ENCODE measurements at regions not wholly inside any gene's neighbourhood (a gene's known extent, or its start where the extent isn't known, plus 50 kb on each side); places are given as distances from the start of the nearest gene placed in this dataset.
"Not testable (repeated sequence)": the region's sequence is repeated elsewhere in the genome, so short reads cannot be mapped to it uniquely, and the experiment has no call there.

DNA sequence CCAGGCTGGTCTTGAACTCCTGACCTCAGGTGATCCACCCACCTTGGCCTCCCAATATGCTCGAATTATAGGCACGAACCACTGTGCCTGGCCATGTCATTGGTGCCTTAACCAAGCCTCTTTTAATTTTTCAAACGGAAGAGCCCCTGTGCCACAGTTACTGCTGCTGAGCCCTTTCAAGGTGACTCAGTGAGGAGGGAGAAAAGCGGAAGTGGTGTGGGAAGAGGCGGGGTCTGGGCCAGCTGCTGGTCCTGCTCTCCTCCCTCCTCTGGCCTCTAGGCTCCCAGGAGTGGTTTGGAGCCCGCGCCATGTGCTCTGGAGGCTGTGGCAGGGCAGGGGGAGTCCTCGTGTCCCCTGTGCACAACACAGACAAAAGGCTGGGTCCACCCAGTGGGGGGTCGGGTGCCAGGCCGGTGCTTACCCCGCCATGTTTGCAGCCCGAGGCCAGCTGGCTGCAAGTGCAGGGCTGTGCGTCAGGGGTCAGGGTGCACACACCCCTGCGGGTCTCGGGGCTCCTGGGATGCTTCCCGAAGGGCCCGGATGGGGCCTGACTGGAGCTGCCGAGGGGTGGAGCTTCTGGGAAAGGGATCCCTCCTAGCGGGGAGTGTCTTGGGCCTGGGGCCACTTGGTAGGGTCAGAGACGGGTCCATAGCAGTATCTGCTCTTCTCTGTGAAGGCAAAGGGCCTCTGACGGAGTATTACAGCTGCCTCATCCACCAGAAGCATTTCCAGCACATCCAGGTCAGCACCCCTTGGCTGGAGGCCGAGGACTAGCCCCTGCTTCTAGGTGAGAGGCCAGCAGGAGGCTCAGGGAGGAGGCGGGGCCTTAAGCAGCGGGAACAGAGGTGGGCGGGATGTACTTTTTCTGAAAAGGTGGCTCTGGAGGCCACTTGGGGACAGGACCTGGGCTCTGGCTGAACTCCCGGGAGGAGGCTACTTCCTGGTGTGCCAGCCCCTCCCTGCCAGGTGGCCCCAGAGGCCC, 100.4 kb upstream of the CCZ1B start:
- not testable (repeated sequence) for H3K4me3 ChIP-seq (ENCODE audit: low read length); H3K4me1 ChIP-seq (ENCODE audit: insufficient read depth, low read length); H3K27me3 ChIP-seq (ENCODE audit: insufficient read depth, low read length); H3K36me3 ChIP-seq (ENCODE audit: insufficient read depth, low read length); H3K27ac ChIP-seq (ENCODE audit: low read depth, low read length); H3K9ac ChIP-seq (ENCODE audit: low read depth, low read length); H3K9me3 ChIP-seq (ENCODE audit: insufficient read depth, low read depth, low read length)
- 88% methylated on average over 23 of the region's 26 CpGs for WGBS

DNA sequence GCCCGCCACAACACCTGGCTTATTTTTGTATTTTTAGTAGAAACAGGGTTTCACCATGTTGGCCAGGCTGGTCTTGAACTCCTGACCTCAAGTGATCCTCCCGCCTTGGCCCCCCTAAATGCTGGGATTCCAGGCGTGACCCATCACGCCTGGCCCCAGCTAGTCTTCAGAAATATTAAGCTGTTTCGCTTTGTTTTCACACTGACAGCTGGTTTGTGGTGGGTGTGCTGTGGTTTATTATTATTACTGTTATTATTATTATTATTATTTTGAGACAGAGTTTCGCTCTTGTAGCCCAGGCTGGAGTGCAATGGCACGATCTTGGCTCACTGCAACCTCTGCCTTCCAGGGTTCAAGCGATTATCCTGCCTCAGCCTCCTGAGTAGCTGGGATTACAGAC, 101.6 kb upstream of the CCZ1B start:
- H3K4me1 ChIP-seq (ENCODE audit: insufficient read depth, low read length); H3K36me3 ChIP-seq (ENCODE audit: insufficient read depth, low read length); H3K27me3 ChIP-seq (ENCODE audit: insufficient read depth, low read length); H3K9me3 ChIP-seq (ENCODE audit: insufficient read depth, low read depth, low read length); H3K4me3 ChIP-seq (ENCODE audit: low read length); H3K9ac ChIP-seq (ENCODE audit: low read depth, low read length); H3K27ac ChIP-seq (ENCODE audit: low read depth, low read length): not testable (repeated sequence)
- 97% methylated on average over 6 of the region's 8 CpGs for WGBS

GRCh38 chr7:6929588-6929987, 103.5 kb upstream of the CCZ1B start:
- not testable (repeated sequence) for H3K4me3 ChIP-seq (ENCODE audit: low read length); H3K4me1 ChIP-seq (ENCODE audit: insufficient read depth, low read length); H3K27ac ChIP-seq (ENCODE audit: low read depth, low read length); H3K36me3 ChIP-seq (ENCODE audit: insufficient read depth, low read length); H3K27me3 ChIP-seq (ENCODE audit: insufficient read depth, low read length); H3K9ac ChIP-seq (ENCODE audit: low read depth, low read length); H3K9me3 ChIP-seq (ENCODE audit: insufficient read depth, low read depth, low read length)
- WGBS: 84% methylated on average over 7 of the region's 7 CpGs

GRCh38 chr7:6930081-6930635, 104.1 kb upstream of the CCZ1B start:
- H3K36me3 ChIP-seq (ENCODE audit: insufficient read depth, low read length); H3K9ac ChIP-seq (ENCODE audit: low read depth, low read length); H3K27me3 ChIP-seq (ENCODE audit: insufficient read depth, low read length); H3K27ac ChIP-seq (ENCODE audit: low read depth, low read length); H3K9me3 ChIP-seq (ENCODE audit: insufficient read depth, low read depth, low read length); H3K4me1 ChIP-seq (ENCODE audit: insufficient read depth, low read length); H3K4me3 ChIP-seq (ENCODE audit: low read length): not testable (repeated sequence)
- 82% methylated on average over 7 of the region's 7 CpGs for WGBS

DNA sequence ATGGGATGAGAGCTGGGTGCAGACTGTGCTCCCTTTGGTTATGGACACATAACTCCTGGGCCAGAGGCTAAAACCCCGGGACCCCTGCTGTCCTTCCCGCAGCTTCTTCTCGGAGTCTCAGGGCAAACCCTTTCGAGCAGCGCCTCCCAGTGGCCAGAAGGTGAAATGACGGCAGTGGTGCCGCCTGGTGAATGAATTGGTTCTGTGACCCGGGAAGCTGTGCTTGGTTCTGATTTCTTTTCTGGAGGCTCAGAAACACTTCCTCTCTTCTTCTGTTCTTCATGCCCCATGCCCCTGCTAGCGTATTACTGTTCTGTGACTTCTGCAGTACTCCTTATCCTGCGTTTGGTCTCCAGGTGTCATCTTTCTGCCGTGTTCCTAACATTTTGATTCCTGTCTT, 104.7 kb upstream of the CCZ1B start:
- H3K4me3 ChIP-seq (ENCODE audit: low read length); H3K27me3 ChIP-seq (ENCODE audit: insufficient read depth, low read length); H3K4me1 ChIP-seq (ENCODE audit: insufficient read depth, low read length); H3K36me3 ChIP-seq (ENCODE audit: insufficient read depth, low read length); H3K9me3 ChIP-seq (ENCODE audit: insufficient read depth, low read depth, low read length); H3K9ac ChIP-seq (ENCODE audit: low read depth, low read length); H3K27ac ChIP-seq (ENCODE audit: low read depth, low read length): not testable (repeated sequence)
- WGBS: 20% methylated on average over 6 of the region's 11 CpGs

- H3K36me3 ChIP-seq (ENCODE audit: insufficient read depth, low read length); H3K9me3 ChIP-seq (ENCODE audit: insufficient read depth, low read depth, low read length); H3K4me1 ChIP-seq (ENCODE audit: insufficient read depth, low read length); H3K27me3 ChIP-seq (ENCODE audit: insufficient read depth, low read length); H3K9ac ChIP-seq (ENCODE audit: low read depth, low read length); H3K27ac ChIP-seq (ENCODE audit: low read depth, low read length); H3K4me3 ChIP-seq (ENCODE audit: low read length): not testable (repeated sequence)
- 91% methylated on average over 6 of the region's 7 CpGs for WGBS
Measured at GRCh38 chr7:6931456-6931855, 105.4 kb upstream of the CCZ1B start.

GRCh38 chr7:6933954-6934632, 108.0 kb upstream of the CCZ1B start:
- H3K9me3 ChIP-seq (ENCODE audit: insufficient read depth, low read depth, low read length); H3K9ac ChIP-seq (ENCODE audit: low read depth, low read length); H3K36me3 ChIP-seq (ENCODE audit: insufficient read depth, low read length); H3K4me3 ChIP-seq (ENCODE audit: low read length); H3K27me3 ChIP-seq (ENCODE audit: insufficient read depth, low read length); H3K27ac ChIP-seq (ENCODE audit: low read depth, low read length); H3K4me1 ChIP-seq (ENCODE audit: insufficient read depth, low read length): not testable (repeated sequence)
- WGBS: 95% methylated on average over 17 of the region's 17 CpGs

- no peaks in the 10 kb centered on the region for H3K27me3 ChIP-seq (ENCODE audit: insufficient read depth, low read length)
- no peak overlapping the region for H3K4me3 ChIP-seq (ENCODE audit: low read length)
- H3K27ac ChIP-seq (ENCODE audit: low read depth, low read length): no peak overlapping the region
- 90% methylated on average over 21 of the region's 21 CpGs for WGBS
- no peak overlapping the region for H3K9ac ChIP-seq (ENCODE audit: low read depth, low read length)
- H3K36me3 ChIP-seq (ENCODE audit: insufficient read depth, low read length): no peaks in the 10 kb centered on the region
- H3K4me1 ChIP-seq (ENCODE audit: insufficient read depth, low read length): no peaks in the 10 kb centered on the region
- no peaks in the 10 kb centered on the region for H3K9me3 ChIP-seq (ENCODE audit: insufficient read depth, low read depth, low read length)
Measured at GRCh38 chr7:6934981-6935380, 108.9 kb upstream of the CCZ1B start.

DNA sequence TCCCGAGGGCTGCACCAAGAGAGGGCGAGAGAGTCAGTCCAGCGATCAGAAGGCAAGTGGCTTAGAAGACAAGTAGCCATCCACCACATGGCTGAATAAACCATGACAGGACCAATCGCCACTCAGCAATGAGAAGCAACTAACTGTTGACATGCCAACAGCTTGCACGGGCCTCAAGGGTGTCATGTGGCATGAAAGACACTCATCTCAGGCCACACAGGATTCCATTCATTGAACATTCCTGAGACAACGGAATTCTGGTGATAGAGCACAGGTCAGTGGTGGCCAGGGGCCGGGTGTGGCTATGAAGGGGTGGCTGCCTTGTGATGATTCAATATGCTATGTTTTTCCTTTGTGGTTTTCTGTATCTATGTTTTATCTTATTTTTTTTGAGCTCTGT, 110.6 kb upstream of the CCZ1B start:
- not testable (repeated sequence) for H3K27me3 ChIP-seq (ENCODE audit: insufficient read depth, low read length); H3K9me3 ChIP-seq (ENCODE audit: insufficient read depth, low read depth, low read length); H3K4me3 ChIP-seq (ENCODE audit: low read length); H3K36me3 ChIP-seq (ENCODE audit: insufficient read depth, low read length); H3K4me1 ChIP-seq (ENCODE audit: insufficient read depth, low read length); H3K27ac ChIP-seq (ENCODE audit: low read depth, low read length); H3K9ac ChIP-seq (ENCODE audit: low read depth, low read length)
- 92% methylated on average over 6 of the region's 7 CpGs for WGBS

DNA sequence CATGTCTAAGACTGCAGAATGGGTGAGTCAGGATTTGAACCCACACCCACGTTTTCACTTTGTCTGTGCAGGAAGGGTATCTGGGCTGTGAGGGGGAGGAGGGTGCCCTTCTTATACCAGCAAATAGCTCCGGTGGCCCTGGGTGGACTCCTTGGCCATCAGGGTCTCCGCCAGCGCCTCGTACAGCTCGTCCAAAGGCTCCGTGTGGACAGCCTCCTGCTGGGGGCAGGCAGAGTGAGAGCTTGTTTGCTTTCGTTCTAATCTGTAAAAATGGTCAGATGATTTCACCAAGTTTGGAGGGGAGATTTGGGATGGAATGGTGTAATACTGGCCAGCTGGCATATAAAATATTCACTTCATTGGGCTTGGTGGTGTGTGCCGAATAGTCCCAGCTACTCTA, 111.7 kb upstream of the CCZ1B start:
- H3K9me3 ChIP-seq (ENCODE audit: insufficient read depth, low read depth, low read length); H3K27me3 ChIP-seq (ENCODE audit: insufficient read depth, low read length); H3K4me1 ChIP-seq (ENCODE audit: insufficient read depth, low read length); H3K27ac ChIP-seq (ENCODE audit: low read depth, low read length); H3K9ac ChIP-seq (ENCODE audit: low read depth, low read length); H3K4me3 ChIP-seq (ENCODE audit: low read length); H3K36me3 ChIP-seq (ENCODE audit: insufficient read depth, low read length): not testable (repeated sequence)
- 77% methylated on average over 7 of the region's 9 CpGs for WGBS

DNA sequence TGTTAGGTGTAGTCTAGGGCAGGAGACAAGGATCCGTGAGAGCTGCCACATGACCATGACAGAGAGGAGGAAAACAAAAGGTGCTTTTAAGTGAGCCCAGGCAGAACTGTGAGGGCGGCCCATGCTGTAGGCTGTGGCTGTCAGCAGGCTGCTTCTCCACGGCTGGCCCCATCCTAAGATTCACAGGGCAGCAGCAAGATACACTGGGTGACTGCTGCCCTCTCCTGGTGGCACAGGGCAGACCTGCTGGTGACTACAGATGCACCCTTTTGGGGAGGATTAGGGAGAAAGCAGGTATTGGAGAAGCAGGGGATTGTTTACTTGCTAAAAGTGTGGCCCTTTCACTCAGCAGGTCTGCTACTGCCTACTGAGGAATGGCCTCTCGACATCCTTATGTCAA, 112.2 kb upstream of the CCZ1B start:
- 31% methylated on average over 4 of the region's 4 CpGs for WGBS
- H3K4me1 ChIP-seq (ENCODE audit: insufficient read depth, low read length); H3K9me3 ChIP-seq (ENCODE audit: insufficient read depth, low read depth, low read length): not testable (repeated sequence)

More for the DNA sequence above, 112.2 kb upstream of the CCZ1B start:
- not testable (repeated sequence) for H3K27me3 ChIP-seq (ENCODE audit: insufficient read depth, low read length); H3K4me3 ChIP-seq (ENCODE audit: low read length); H3K9ac ChIP-seq (ENCODE audit: low read depth, low read length); H3K27ac ChIP-seq (ENCODE audit: low read depth, low read length); H3K36me3 ChIP-seq (ENCODE audit: insufficient read depth, low read length)

All from HUES64 (cell line).